AG09309 (cell line): ENCODE measurements at regions not wholly inside any gene's neighbourhood (a gene's known extent, or its start where the extent isn't known, plus 50 kb on each side); places are given as distances from the start of the nearest gene placed in this dataset.

ENCODE experiments used
- DNase-seq: peaks from one replicate; pipeline ENCODE4 v3.0.0-alpha.2; 2010; ENCODE audit warnings: low read depth
- H3K4me3 ChIP-seq: 2 replicates; pipeline ENCODE4 v1.5.1; 2011; ENCODE audit warnings: mild to moderate bottlenecking, low read depth, low read length, moderate library complexity; ENCODE audit not compliant: control insufficient read depth
- TF ChIP-seq, protein P1 (sequence below): IDR thresholded peaks from 2 replicates; pipeline ENCODE4 v1.5.1; 2011; ENCODE audit warnings: mild to moderate bottlenecking, low read depth, low read length, inconsistent platforms; ENCODE audit not compliant: insufficient read depth, control insufficient read depth; ENCODE audit errors: missing control alignments

DNA sequence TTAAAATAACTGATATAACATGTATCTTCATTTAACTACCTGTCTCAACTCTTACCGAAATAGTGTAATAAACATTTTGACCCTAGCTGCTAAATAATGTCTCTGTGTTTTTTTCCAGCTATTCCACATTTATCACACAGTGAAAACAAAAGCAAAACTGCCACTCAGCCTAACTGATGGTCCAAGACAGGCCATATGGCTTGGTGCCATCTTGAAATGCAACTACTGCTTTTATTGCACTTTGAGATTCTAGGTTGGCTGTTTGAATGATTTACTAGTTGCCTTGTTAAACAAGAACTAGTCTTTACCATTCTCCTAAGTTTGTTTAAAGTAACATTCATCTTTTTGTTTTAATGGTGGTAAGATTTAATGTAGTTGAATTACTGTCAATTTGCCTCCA, 739.8 kb downstream of the TFAP2A start:
- DNase-seq = no peak
- TF ChIP-seq, protein P1, sequence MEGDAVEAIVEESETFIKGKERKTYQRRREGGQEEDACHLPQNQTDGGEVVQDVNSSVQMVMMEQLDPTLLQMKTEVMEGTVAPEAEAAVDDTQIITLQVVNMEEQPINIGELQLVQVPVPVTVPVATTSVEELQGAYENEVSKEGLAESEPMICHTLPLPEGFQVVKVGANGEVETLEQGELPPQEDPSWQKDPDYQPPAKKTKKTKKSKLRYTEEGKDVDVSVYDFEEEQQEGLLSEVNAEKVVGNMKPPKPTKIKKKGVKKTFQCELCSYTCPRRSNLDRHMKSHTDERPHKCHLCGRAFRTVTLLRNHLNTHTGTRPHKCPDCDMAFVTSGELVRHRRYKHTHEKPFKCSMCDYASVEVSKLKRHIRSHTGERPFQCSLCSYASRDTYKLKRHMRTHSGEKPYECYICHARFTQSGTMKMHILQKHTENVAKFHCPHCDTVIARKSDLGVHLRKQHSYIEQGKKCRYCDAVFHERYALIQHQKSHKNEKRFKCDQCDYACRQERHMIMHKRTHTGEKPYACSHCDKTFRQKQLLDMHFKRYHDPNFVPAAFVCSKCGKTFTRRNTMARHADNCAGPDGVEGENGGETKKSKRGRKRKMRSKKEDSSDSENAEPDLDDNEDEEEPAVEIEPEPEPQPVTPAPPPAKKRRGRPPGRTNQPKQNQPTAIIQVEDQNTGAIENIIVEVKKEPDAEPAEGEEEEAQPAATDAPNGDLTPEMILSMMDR = no peak

DNA sequence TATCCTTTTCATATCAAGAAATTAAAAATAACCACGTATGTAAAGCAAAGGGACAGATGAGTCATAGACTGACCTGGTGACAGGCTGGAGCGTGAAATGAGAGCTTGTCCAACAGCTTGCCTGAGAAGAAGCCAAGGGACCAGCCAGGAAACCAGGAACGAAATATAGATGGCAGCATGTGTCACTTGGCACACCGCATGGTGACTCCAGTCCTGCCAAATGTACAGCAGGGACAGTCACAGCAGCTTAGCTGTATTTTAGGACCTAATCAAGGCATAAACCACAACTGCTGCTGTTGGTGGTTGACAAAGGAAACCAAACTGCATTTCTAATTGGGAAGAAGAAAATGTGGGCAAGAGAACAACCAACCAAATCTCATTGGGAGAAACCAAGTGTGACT, 755.0 kb downstream of the TFAP2A start:
- DNase-seq = no peak
- TF ChIP-seq, protein P1 = no peak
- H3K4me3 ChIP-seq = no peak overlapping the region

More for the DNA sequence above, 739.8 kb downstream of the TFAP2A start:
- no peak overlapping the region for H3K4me3 ChIP-seq

DNA sequence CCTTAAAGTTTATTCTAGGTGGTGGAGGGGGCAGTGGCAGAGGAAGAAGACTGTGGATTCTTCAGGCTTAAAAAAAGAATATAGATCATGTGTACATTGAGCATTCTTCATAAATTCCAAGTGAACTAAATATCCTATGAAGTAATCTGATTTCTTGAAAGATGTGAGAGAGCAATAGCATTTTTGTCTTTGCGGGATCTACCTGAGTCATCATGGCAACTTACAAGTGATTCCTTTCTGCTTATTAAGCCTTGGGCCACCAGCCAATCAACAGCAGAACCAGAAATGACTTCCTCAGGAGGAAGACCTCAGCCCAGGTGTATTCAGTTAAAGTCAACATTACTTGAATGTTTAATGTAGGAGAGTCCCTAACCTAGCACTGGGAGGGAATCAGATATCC, 756.9 kb downstream of the TFAP2A start:
- TF ChIP-seq, protein P1 = no peak
- DNase-seq = no peak
- no peak overlapping the region for H3K4me3 ChIP-seq

DNA sequence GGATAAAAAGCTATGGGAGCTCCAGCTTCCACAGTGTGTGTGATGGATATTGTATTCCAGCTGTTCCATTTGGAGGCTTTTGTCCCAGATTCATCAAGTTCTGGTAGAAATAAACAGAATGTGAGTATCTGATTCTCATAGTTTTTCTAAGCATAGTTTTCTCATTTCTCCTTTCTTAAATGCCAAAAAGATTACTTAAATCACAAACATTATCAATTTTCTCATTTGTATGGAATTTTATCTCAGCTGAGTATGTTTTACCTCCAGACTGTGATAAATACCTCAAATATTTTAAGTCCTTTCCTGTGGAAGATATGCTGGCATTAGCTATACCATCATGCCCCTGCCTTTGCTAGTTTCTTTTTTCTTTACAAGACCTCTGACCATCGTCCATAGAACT, 767.3 kb downstream of the TFAP2A start:
- TF ChIP-seq, protein P1 = no peak
- no peak for DNase-seq
- H3K4me3 ChIP-seq = no peak overlapping the region

DNA sequence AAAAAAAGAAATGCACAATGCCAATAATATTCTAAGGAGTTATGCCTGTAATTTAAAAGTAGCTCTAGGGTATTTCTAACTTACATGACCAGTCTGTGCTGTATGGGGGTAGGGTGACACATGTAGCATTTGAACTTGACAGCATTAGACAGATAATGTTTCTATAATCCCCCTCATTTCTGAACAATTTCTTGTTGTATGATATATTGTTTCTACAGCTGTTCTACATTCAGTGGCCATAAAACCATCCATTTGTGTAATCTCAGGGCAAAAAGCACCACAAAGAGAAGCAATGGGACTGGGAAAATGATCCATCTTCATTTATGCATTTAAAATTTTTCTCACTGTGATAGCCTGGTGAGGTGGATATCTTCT, 767.8 kb downstream of the TFAP2A start:
- TF ChIP-seq, protein P1 = no peak
- no peak overlapping the region for H3K4me3 ChIP-seq
- no peak for DNase-seq

DNA sequence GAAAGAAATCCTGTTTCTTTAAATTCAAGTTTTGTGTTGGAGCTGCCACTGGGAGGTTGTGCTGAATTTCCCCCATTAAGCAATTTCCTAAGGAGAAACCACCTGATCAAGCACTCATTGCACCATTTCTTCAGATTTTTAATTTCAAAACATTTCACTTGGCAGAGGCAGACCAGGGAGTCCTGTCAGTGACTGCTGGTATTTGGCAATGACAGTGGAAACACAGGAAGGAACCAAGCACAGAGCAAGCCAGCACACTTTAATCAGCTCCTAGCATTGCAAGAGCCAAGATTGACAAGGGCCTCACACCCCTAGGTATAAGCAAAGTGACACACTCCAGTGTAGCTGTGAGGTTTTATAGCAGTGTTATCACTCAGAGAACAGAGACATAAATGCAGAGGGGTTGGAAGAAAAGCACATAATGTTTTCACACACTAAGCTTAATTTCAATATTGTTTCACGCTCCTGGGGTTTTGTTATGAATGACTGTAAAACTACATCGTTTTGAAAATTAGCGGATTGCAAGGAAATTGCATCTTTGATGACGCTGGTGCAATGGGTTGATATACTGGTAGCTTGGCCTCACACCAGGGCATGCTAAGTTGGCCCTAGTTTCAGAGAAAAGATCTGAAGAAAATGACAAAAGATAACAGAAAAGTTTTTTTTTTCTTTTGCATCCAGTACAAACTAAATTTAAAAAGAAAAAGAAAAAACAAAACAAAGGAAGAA, 768.4 kb downstream of the TFAP2A start:
- H3K4me3 ChIP-seq = no peak overlapping the region
- TF ChIP-seq, protein P1 = no peak
- DNase-seq = peak; percentile 55
